22Rv1 (cell line): ENCODE measurements at regions not wholly inside any gene's neighbourhood (a gene's known extent, or its start where the extent isn't known, plus 50 kb on each side); places are given as distances from the start of the nearest gene placed in this dataset.

Experiments used
- CTCF ChIP-seq: fragments of 450-650 bp; IDR thresholded peaks from 2 replicates; pipeline ENCODE4 v1.5.1; 2017; ENCODE audit warnings: mild to moderate bottlenecking
- ZFX ChIP-seq: fragments of 450-650 bp; IDR thresholded peaks from 2 replicates; pipeline ENCODE4 v1.6.1; 2017; ENCODE audit warnings: antibody characterized with exemption, borderline replicate concordance

- TF ChIP-seq CTCF, result no peak
- no peak for TF ChIP-seq ZFX
Measured at GRCh38 chr2:188845692-188846091, 128.5 kb upstream of the COL3A1 start.
